GM18867 (cell line): ENCODE measurements at regions not wholly inside any gene's neighbourhood (a gene's known extent, or its start where the extent isn't known, plus 50 kb on each side); places are given as distances from the start of the nearest gene placed in this dataset.

Experiments used
- ATAC-seq: cut with Tn5 transposase; IDR thresholded peaks from one replicate; pipeline ENCODE4 v1.9.1; 2021; ENCODE audit warnings: mild to moderate bottlenecking, moderate library complexity; ENCODE audit not compliant: unreplicated experiment

DNA sequence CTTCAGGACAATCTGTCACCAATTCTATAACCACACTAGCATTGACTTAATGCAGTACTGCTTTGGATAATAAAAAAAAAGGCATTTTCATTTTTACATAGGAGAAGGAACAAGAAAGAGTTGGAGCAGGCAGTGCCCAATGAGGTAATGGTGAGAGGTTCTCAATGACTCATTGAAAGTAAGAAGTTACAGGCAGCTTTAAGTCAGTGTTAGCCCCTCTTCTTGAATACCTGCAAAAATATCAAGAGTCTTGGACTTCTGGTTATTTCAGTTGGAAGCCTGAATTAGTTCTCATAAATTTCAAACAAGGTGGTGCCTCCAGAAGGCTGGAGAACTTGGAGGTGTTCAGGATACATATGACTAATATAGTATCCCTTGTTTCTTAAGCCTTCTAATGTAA, 422.5 kb downstream of the HTR7 start:
- ATAC-seq, result no peak

DNA sequence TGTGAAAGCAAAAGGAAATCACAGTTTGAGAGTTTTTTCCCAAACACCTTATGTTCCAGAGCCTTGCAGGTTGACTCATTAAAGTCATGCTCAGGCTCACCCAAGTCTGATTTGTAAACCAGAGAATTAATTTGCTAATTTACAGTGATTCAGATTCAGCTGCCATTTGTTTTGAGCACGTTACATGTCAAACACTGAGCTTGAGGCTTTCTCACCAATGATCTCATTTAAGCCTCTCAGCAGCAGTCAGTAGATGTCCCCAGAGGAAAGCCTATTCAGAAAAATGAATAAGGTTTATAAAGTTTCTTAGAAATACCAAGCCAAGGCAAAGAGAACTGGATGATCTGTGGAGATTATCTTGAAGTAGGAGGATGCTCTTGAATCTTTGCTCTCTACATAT, 420.4 kb downstream of the HTR7 start:
- ATAC-seq, result no peak

DNA sequence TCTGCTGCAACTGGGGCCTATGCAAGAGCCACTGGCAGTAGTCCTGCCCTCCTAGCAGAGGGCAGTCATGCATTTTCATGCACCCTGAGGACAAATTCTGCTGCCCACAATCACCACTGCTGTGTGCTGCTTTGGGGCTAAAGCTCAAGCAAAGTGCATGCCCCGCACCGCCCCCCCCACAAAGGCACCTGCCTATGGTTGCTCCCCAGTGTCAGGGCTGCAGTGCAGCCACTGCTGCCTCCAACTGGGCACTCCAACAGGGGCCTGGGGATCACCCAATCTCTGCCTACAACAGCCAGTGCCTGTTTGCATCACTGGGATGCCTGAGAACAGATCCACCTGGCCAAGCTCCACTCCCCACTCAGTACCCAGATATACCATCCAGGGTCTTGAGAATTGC, 417.0 kb downstream of the HTR7 start:
- no peak for ATAC-seq

DNA sequence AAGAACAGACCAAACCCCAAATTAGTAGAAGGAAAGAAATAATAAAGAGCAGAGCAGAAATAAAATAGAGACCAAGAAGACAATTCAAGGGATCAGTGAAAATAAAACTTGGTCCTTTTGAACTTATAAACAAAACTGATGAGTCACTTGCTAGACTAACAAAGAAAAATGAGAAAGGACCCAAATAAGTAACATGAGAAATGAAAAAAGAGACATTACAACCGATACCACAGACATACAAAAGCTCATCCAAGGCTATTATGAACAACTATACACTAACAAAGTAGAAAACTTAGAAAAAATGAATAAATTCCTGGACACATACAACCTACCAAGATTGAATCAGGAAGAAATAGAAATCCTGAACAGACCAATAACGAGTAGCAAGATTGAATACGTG, 414.5 kb downstream of the HTR7 start:
- no peak for ATAC-seq

DNA sequence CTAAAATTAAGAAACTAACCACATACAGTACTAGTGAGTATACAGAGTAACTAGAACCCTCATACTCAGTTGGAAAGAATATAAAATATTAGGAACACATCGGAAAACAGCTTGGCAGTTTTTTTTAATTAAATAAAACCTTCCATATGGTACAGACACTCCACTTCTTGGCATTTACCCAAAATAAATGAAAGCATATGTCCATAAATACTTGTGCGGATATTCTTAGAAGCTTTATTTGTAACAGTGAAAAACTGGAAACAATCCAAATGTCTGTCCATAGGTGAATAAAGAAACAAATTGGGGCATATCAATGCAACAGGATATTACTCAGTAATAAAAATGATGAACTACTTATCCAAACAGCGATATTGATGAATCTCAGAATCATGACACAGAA, 410.0 kb downstream of the HTR7 start:
- ATAC-seq, result no peak

DNA sequence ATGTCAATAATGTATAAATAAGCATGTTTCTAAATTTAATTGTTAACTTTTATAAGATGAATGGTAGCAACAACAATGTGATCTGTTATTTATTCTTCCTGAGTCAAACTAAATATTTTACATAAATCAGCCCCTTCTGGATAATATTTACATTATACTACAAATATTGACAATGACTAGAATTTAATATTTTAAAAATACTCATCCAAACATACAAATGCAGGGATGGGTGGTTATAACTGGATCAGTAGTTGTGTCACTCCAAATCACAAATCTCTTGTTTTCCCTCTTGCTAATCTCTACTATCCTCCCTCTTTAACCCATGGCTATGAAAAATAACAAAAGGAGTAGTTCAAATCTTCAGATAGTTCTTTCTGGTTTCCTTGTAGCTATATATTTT, 407.0 kb downstream of the HTR7 start:
- no peak for ATAC-seq

DNA sequence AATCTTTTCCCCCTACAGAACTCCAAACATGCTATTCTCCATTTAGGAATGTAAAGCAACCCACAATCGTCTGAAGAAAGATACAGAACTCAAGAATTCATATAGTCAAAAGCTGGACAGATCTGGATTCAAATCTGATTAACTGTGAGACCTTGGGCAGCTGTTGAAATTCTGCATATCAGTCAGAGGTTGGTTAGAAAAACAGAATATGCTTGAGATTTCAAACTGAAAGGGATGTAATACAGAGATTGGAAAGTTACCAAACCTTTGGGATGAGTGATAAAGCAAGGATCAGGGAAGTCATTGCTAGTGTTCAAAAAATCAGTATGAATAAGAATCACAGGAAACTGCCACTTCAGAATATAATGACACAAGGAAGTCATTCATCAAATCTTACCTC, 406.6 kb downstream of the HTR7 start:
- ATAC-seq, result no peak

DNA sequence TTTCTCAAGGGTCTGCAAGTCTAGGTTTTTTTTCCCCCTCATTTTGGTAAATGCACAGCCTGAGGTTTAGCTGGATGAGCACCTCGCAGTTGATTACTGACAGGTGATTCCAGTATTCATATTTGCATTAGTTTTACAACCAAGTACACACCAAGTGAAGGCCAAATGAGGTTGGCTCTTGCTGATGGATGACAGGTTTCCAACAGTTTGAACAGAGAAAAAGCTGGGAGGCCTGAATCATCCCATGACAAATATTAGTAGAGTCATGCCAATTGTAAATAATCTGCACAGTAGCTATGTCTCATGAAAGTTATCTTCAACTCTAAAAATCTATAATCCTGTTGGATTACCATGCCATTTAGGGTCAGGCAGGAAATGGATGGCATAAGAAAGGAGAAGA, 399.8 kb downstream of the HTR7 start:
- ATAC-seq, result no peak

DNA sequence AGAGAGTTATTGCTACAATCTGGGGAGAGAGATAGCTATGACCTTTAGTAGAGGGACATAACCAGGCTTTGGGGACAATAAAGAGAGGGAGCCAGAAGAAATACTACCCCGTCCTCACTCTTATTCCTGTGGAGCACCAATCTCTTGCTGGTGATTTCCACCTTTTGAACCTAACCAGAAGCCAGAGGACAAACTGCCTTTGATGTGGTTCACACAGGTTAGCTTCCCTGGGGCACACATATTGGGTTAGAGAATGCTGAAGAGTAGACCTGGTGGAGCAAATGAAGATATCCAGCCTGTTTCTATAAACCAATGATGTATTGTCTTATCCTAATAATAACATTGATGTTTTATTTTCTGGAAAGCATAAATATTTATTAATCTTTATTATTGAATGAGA, 399.3 kb downstream of the HTR7 start:
- no peak for ATAC-seq

DNA sequence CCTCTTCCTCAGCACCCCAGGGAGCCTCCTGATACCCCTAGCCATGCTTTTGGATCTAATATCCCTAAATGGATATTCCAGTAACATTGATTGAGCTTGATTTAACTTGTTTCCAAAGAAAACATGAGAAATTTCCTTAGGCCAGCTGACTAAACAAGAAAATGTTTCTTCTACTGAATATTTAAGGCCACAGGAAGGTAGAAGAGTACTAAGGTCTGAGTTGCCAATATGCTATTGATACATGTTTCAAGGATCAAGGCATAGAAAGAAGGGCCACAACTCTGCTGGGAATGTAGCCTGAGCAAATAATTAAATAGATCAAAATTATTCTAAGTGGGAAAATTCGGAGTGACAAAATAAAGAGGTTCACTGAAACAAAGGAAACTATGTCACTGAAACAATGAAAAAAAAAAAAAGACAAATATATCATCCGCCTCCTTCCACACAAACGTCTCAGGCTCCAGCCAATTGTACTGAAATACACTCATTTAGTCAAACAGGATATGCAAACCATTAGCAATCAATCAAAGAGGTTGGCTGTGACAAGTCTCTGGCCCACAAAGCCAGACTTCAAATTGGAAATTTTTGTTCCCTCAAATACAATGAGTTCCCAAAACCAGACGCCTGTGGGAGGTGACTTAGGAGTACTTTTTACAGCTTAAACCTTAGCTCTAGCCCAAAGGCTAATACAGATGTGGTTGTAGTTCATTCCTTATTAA, 396.2 kb downstream of the HTR7 start:
- no peak for ATAC-seq

DNA sequence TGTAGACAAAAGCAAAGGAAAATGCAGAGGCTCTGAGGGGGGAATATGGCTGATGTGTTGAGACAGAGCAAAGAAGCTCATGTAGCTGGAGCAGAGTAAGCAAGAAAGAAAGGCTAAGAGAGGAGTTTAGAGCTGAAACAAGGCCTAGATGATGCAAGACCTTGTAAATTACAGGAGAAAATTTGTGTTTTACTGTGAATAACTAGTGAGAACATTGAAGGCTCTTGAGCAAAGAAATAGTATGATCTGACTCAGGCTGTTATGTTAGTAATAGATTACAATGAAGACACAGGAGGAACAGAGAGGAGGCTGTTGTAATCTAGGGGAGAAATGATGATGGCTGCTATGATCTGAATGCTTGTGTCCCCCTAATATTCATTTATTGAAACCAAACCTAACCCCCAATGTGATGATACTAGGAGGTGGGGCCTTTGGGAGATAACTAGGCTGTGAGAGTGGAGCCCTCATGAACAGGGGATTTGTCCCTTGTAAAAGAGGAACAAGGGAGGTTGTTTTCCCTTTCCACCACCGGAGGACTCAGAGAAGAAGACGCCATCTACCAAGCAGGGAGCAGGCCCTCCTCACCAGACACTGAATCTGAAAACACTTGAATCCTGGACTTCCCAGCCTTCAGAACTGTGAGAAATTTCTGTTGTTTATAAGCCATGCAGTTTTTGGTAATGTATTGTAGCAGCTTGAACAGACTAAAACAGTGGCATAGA, 394.9 kb downstream of the HTR7 start:
- no peak for ATAC-seq

DNA sequence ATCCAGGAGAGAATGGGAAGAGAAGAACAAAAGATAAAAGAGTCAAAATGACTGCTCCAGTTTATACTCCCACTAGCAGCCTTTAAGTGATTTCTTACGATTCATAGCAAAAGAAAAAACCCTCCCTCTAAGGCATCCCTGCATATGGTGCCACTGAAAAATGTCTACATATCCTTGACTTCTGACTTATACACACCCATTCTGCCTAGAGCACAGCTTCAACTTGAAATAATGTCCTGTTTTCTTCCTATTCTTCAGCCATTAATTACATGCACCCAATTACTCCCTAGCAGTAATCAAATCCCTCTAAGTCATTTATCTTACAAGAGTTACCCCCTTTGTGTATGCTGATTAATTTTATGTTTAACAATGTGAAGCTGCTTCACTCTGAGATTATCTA, 393.5 kb downstream of the HTR7 start:
- no peak for ATAC-seq

DNA sequence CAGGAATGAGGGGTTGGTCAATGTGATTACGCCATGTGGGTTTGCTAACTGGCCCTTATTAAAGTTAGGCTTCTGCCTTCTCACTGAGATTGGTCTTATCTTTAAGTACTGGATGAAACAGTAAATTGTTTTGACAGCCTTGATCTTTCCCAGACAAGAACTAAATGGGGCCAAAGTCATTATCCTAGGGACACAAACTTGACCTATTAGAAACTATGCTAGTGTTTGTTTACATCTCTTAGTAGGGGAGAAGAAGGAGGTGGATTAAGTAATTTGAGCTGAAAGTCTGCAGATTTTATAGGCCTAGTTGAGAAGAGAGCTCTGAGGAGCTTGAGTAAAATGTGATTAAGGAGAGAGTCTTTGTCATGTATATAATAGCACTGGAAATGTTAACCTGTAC, 386.9 kb downstream of the HTR7 start:
- no peak for ATAC-seq

DNA sequence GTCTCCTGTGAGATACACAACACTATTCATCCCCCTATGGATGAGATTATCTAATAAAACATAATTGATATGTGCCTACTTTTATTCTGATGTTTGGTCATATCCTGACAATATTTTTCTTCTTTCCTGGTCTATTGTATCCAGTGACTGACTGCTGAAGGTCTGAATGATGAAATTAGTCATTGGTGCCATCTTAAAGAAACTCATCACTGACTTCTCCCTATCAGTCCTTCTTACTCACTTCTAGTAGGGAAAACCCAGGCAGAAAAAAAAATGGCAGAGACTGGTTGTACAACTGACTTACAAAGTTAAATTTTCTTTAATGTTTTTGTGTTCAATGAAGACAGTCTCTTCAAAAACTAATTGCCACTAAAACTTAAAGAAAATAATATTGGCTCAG, 377.4 kb downstream of the HTR7 start:
- no peak for ATAC-seq

DNA sequence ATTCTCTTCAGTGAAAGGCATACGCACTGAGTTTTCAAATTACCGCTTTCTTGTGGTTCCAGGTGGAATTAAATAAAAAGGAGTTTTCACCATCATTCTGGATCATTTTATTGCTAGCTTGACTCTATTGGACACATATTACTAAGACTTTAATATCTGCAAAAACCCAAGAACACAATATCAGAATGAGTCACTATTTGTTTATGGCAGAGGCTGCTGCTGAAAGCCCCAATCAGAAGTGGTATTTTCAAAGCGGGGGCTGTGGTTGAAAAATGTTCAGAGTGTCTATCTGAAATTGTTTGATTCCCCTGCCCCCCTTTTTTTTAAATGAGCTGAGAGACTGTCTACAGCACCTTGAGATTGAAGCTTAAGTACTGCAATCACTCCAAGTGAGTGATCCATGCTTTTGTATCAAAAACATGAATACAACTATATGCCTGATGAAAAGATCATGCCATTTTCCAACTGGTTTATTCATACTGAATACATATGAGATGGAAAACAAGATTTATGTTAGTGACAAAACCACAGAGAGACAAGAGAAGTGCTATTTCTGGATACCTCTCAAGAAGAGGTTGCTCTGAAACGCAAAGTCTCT, 376.4 kb downstream of the HTR7 start:
- no peak for ATAC-seq

DNA sequence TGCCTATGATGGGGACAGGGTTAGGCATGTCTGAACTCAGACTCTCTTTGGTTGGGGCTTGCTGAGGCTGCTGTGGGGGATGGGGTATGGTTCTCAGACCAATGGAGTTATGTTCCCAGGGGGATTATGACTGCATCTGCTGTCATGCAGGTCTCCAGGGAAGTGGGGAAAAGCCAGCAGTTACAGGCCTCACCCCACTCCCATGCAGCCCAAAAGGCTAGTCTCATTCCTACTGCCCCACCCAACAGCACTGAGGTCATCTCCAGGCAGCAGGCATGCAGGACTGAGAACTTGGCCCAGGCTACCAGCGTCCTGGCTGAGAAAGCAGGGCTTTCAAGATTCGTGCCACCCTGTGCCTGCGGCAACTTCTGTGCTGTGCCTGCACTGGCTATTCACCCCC, 373.3 kb downstream of the HTR7 start:
- no peak for ATAC-seq

DNA sequence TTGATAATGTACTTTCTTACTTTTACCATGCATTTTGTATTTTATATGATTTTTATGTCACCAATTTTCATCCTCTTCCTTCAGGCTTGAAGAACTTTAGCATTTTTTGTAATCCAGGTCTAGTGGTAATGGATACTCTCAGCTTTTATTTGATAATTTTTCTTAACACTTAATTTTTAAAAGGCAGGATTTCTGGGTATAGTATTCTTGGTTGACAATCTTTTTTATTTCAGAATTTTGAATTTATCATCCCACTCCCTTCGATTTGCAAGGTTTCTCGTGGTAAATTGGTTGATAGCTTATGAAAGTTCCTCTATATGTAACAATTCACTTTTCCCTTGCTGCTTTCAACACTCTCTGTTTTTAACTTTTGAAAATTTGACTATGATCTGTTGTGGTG, 363.7 kb downstream of the HTR7 start:
- ATAC-seq, result no peak

DNA sequence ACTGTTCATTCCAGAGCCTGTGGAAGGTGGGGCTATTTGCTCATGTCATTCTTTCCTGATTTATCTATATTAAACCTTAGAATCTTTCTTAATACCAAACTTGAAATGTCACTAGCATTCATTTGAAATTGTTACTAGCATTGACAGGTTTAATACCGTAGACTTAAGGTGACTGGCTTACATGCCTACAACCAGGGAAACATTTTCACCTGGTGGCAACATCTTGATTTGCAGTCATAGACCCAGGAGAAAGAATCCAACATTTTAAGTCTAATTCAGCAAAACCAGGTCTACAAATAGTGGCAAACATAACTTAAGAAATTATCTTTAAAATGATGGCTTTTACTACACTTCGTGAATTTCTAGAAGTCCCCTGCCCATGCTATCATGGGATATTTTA, 353.7 kb downstream of the HTR7 start:
- no peak for ATAC-seq

DNA sequence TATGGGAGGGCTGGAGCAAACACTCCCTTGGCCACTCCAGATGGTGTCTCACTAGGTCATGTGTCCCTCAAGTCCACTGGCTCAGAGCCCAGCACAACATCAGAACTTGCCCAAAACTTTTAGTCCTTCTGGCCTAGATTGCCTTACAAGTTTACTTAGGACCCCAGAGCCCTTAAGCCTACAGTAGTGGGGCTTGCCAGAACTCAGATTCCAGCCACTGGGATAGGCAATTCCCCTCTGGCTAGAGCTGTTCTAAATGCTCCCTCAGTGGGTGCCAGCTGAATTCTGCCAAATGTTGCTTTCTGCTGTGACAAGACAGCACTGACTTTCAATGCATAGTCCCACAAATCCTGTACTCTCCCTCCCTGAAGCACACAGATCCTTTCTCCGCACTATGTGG, 331.1 kb downstream of the HTR7 start:
- no peak for ATAC-seq

DNA sequence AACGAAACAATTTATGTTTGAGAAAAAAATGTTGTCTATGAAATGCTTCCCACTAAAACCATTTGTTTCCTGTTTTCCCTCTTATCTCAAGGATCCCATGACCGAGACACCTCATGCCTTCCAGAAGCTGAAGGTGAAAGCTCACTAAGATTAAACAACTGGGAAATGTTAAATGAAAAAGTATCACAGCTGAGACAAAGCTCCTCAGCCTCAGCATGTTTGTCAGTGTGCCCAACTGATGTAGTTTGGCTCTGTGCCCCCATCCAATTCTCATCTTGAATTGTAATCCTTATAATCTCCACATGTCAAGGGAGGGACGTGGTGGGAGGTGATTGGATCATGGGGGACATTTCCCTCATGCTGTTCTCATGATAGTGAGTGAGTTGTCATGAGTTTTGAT, 327.3 kb downstream of the HTR7 start:
- ATAC-seq, result no peak

DNA sequence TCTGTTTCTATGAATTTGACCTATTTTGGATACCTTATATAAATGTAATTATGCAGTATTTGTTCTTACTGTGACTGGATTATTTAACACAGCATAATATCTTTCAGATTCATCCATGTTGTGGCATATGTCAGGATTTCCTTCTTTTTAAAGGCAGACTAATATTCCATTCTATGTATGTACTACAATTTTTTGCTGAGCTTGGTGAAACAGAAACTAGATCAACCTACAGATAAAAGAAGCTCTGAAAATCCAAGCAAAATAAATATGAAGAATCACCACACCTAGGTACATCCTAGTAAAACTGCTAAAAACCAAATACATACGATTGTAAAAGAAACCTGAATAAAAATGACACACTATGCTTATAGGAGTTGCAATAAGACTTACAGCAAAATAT, 300.5 kb downstream of the HTR7 start:
- no peak for ATAC-seq

DNA sequence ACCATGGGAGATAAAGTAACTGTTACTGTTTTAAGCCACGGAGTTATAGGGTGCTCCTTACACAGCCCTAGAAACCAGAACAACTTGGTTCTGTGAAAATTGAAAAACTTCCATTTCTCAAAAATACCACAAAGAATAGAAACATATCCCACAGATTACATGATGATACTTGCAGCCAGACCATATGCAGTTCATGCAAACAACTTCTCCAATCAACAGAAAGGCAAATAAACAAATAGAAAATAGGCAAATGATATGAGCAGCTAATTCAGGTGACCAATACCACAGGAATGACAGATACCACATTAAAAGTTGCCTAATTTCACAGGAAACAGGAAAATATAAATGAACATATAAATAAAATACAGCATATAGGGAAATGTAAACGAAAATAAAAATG, 297.5 kb downstream of the HTR7 start:
- ATAC-seq, result no peak
